Bronchial epithelial cell (primary cell): ENCODE measurements at regions not wholly inside any gene's neighbourhood (a gene's known extent, or its start where the extent isn't known, plus 50 kb on each side); places are given as distances from the start of the nearest gene placed in this dataset.

ENCODE experiments used
- DNase-seq: peaks from one replicate; pipeline ENCODE4 v3.0.0-alpha.2; 2010; ENCODE audit warnings: low read depth
- FAIRE-seq: peaks from 2 replicates; lab custom pipeline; 2011; peaks lifted over from hg19 to GRCh38; lab: Jason Lieb, UNC
- H3K27me3 ChIP-seq: 2 replicates; pipeline ENCODE4 v1.5.1; 2011; ENCODE audit warnings: low read length; ENCODE audit not compliant: control insufficient read depth, insufficient read depth
- H3K36me3 ChIP-seq: 2 replicates; pipeline ENCODE4 v1.5.1; 2011; ENCODE audit warnings: low read length; ENCODE audit not compliant: control insufficient read depth, insufficient read depth
- H3K4me3 ChIP-seq: 2 replicates; pipeline ENCODE4 v1.5.1; 2011; ENCODE audit warnings: mild to moderate bottlenecking, low read depth, low read length, control low read depth
- TF ChIP-seq, protein P1 (sequence below): IDR thresholded peaks from 2 replicates; pipeline ENCODE4 v1.5.1; 2011; ENCODE audit warnings: mild to moderate bottlenecking, moderate library complexity, low read length, control low read depth, inconsistent platforms; ENCODE audit not compliant: insufficient read depth, severe bottlenecking

GRCh38 chr21:35430260-35430659, 381.2 kb upstream of the RUNX1 start:
- Histone ChIP-seq H3K4me3 (no peak overlapping the region), H3K36me3 (no peaks in the 10 kb centered on the region), H3K27me3 (no peaks in the 10 kb centered on the region)
- no peak for DNase-seq
- TF ChIP-seq, protein P1, sequence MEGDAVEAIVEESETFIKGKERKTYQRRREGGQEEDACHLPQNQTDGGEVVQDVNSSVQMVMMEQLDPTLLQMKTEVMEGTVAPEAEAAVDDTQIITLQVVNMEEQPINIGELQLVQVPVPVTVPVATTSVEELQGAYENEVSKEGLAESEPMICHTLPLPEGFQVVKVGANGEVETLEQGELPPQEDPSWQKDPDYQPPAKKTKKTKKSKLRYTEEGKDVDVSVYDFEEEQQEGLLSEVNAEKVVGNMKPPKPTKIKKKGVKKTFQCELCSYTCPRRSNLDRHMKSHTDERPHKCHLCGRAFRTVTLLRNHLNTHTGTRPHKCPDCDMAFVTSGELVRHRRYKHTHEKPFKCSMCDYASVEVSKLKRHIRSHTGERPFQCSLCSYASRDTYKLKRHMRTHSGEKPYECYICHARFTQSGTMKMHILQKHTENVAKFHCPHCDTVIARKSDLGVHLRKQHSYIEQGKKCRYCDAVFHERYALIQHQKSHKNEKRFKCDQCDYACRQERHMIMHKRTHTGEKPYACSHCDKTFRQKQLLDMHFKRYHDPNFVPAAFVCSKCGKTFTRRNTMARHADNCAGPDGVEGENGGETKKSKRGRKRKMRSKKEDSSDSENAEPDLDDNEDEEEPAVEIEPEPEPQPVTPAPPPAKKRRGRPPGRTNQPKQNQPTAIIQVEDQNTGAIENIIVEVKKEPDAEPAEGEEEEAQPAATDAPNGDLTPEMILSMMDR = no peak
- FAIRE-seq = no peak

DNA sequence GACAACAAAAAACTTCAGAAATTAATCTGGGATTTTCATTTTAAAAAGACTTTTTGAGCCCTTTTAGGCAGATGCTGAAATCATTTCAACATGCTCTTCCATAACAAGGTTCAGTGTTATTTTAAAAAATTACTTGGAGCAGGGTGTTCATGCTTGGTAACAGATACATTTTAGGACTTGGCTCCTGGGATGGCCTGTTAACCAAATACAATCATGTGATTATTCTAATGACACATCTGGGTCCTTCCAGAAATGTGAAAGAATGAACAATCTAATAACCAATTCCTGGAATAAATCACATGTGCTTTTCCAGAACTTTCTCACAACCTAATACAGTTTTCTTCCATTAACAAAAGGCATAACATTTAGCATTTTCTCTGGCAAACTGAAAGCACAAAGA, 379.8 kb upstream of the RUNX1 start:
- Histone ChIP-seq H3K4me3 (no peak overlapping the region), H3K27me3 (no peaks in the 10 kb centered on the region), H3K36me3 (no peaks in the 10 kb centered on the region)
- TF ChIP-seq, protein P1 = no peak
- DNase-seq (no peak), FAIRE-seq (no peak)

- DNase-seq (no peak), FAIRE-seq (no peak)
- H3K36me3 ChIP-seq = no peaks in the 10 kb centered on the region
- no peak overlapping the region for H3K4me3 ChIP-seq
- H3K27me3 ChIP-seq = no peaks in the 10 kb centered on the region
- TF ChIP-seq, protein P1 = no peak
Observed at GRCh38 chr21:35428489-35428888, 379.4 kb upstream of the RUNX1 start.

DNA sequence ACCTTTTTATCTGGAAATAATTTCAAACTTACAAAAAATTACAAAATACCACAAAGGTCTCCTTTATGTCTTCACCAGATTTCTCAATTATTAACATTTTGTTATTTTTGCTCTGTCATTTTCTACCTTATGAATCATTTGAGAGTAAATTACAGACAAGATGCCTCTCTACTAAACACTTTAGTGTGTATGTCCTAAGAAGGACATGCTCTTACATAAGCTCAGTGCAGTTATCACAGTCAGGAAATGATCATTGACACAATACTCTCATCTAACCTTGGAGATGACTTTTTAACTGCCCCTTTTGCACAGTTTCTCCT, 378.9 kb upstream of the RUNX1 start:
- FAIRE-seq = no peak
- DNase-seq = no peak
- TF ChIP-seq, protein P1 = no peak
- H3K27me3 ChIP-seq = no peaks in the 10 kb centered on the region
- no peaks in the 10 kb centered on the region for H3K36me3 ChIP-seq
- H3K4me3 ChIP-seq = no peak overlapping the region

GRCh38 chr21:35427320-35428000, 378.4 kb upstream of the RUNX1 start:
- Histone ChIP-seq H3K27me3 (no peaks in the 10 kb centered on the region), H3K4me3 (no peak overlapping the region), H3K36me3 (no peaks in the 10 kb centered on the region)
- DNase-seq (no peak), FAIRE-seq (no peak)
- TF ChIP-seq, protein P1 = no peak

DNA sequence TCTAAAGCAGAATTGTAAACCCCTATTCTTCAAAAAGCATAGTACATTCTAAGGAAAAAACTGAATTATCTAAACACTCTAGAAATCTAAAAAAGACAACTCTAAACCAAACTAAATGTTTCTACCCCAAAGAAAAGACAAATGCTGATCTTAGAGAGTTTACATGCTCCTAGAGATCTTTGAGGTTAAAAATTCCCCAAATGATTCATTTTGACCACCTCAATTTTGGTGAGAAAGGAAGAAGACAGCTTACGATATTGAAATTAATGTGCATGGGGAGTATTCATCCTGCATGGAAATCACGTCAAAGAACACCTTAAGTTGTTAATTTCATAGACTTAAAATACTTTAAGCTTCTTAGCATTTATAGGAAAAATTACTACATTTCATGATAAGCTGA, 377.8 kb upstream of the RUNX1 start:
- no peak for FAIRE-seq

More for the DNA sequence above, 377.8 kb upstream of the RUNX1 start:
- Histone ChIP-seq H3K36me3 (no peaks in the 10 kb centered on the region), H3K27me3 (no peaks in the 10 kb centered on the region), H3K4me3 (no peak overlapping the region)
- TF ChIP-seq, protein P1 = no peak
- DNase-seq = no peak
